DND-41 (cell line): ENCODE measurements at regions not wholly inside any gene's neighbourhood (a gene's known extent, or its start where the extent isn't known, plus 50 kb on each side); places are given as distances from the start of the nearest gene placed in this dataset.
"Not testable (repeated sequence)": the region's sequence is repeated elsewhere in the genome, so short reads cannot be mapped to it uniquely, and the experiment has no call there.

Source experiments
- ATAC-seq: fragments of 200-7000 bp; cut with Tn5 transposase; 3 replicates; pipeline ENCODE4 v1.9.1; 2021; ENCODE audit warnings: low read depth; ENCODE audit not compliant: insufficient read depth
- DNase-seq: peaks from one replicate; pipeline ENCODE4 v3.0.0-alpha.2; 2020
- H2AFZ ChIP-seq: 2 replicates; pipeline ENCODE4 v1.6.0; 2012; ENCODE audit warnings: low read depth, low read length
- H3K27ac ChIP-seq: 2 replicates; pipeline ENCODE4 v1.5.1; 2012; ENCODE audit warnings: low read length, inconsistent platforms
- H3K27me3 ChIP-seq: fragments of 200-600 bp; sonication (generic); 2 replicates; pipeline ENCODE4 v1.6.0; 2012; ENCODE audit warnings: low read length, mild to moderate bottlenecking, inconsistent platforms; ENCODE audit not compliant: insufficient read depth, poor library complexity
- H3K36me3 ChIP-seq: 2 replicates; pipeline ENCODE4 v1.5.1; 2012; ENCODE audit warnings: low read length, inconsistent platforms; ENCODE audit not compliant: insufficient read depth
- H3K4me1 ChIP-seq: 2 replicates; pipeline ENCODE4 v1.5.1; 2012; ENCODE audit warnings: mild to moderate bottlenecking, low read length; ENCODE audit not compliant: insufficient read depth
- H3K4me2 ChIP-seq: 2 replicates; pipeline ENCODE4 v1.6.0; 2012; ENCODE audit warnings: mild to moderate bottlenecking, moderate library complexity, low read length, inconsistent platforms; ENCODE audit not compliant: insufficient read depth
- H3K4me3 ChIP-seq, 2 experiments: fragments of 200-600 bp in 1 of 2; shearing (Covaris generic) in 1 of 2; 2 replicates each; pipeline ENCODE4 v1.5.1; 2012 to 2016; ENCODE audit warnings: inconsistent platforms in 2 of 2, low read length in 2 of 2, mild to moderate bottlenecking in 2 of 2, low read depth in 1 of 2, moderate library complexity in 1 of 2
- H3K79me2 ChIP-seq: 2 replicates; pipeline ENCODE4 v1.6.0; 2012; ENCODE audit warnings: low read length, inconsistent platforms; ENCODE audit not compliant: insufficient read depth
- H3K9ac ChIP-seq: 2 replicates; pipeline ENCODE4 v1.6.0; 2012; ENCODE audit warnings: low read depth, mild to moderate bottlenecking, inconsistent platforms, low read length, moderate library complexity
- H3K9me3 ChIP-seq: 2 replicates; pipeline ENCODE4 v1.5.1; 2012; ENCODE audit warnings: low read length, moderate library complexity, mild to moderate bottlenecking, inconsistent platforms; ENCODE audit not compliant: insufficient read depth, severe bottlenecking
- H4K20me1 ChIP-seq: 2 replicates; pipeline ENCODE4 v1.6.0; 2012; ENCODE audit warnings: low read length; ENCODE audit not compliant: insufficient read depth
- CTCF ChIP-seq: IDR thresholded peaks from 2 replicates; pipeline ENCODE4 v1.5.1; 2012; ENCODE audit warnings: borderline replicate concordance, low read length, moderate library complexity, mild to moderate bottlenecking; ENCODE audit not compliant: poor library complexity, severe bottlenecking; ENCODE audit errors: extremely low read depth
- EZH2 ChIP-seq: IDR thresholded peaks from 3 replicates; pipeline ENCODE4 v1.6.1; 2012; ENCODE audit warnings: borderline replicate concordance, low read depth, mild to moderate bottlenecking, moderate library complexity, low read length, inconsistent platforms; ENCODE audit not compliant: severe bottlenecking

GRCh38 chr5:40227366-40227765 lies 452.3 kb upstream of the PTGER4 start:
- H3K27ac ChIP-seq: no peak overlapping the region
- no peak overlapping the region for H2AFZ ChIP-seq
- H3K36me3 ChIP-seq: no peaks in the 10 kb centered on the region
- no peak for ATAC-seq
- no peaks in the 10 kb centered on the region for H3K27me3 ChIP-seq
- no peaks in the 10 kb centered on the region for H3K9me3 ChIP-seq
- H3K4me2 ChIP-seq: no peak overlapping the region
- no peak overlapping the region for H3K4me3 ChIP-seq
- H3K4me1 ChIP-seq: peaks cover 12% of the 10 kb centered on the region
- TF ChIP-seq CTCF (no peak), EZH2 (no peak)
- H3K79me2 ChIP-seq: no peaks in the 10 kb centered on the region
- H4K20me1 ChIP-seq: no peaks in the 10 kb centered on the region
- no peak overlapping the region for H3K9ac ChIP-seq
- DNase-seq: no peak

- Histone ChIP-seq H3K36me3 (no peaks in the 10 kb centered on the region), H3K4me1 (peaks cover 12% of the 10 kb centered on the region), H3K9ac (no peak overlapping the region), H3K79me2 (no peaks in the 10 kb centered on the region), H3K9me3 (no peaks in the 10 kb centered on the region), H3K27me3 (no peaks in the 10 kb centered on the region), H4K20me1 (no peaks in the 10 kb centered on the region), H3K27ac (no peak overlapping the region), H3K4me2 (no peak overlapping the region), H3K4me3 (no peak overlapping the region), H2AFZ (no peak overlapping the region)
- TF ChIP-seq CTCF (no peak), EZH2 (no peak)
- ATAC-seq (no peak), DNase-seq (no peak)
Observed at GRCh38 chr5:40226906-40227305, 452.8 kb upstream of the PTGER4 start.

GRCh38 chr5:40225147-40225546 lies 454.6 kb upstream of the PTGER4 start:
- not testable (repeated sequence) for H3K4me3 ChIP-seq, H4K20me1 ChIP-seq, H3K9me3 ChIP-seq, H2AFZ ChIP-seq, H3K4me2 ChIP-seq, H3K27me3 ChIP-seq, DNase-seq, H3K36me3 ChIP-seq, H3K27ac ChIP-seq, ATAC-seq, H3K9ac ChIP-seq, H3K79me2 ChIP-seq
- peaks cover 17% of the 10 kb centered on the region for H3K4me1 ChIP-seq

GRCh38 chr5:40224421-40224820 lies 455.3 kb upstream of the PTGER4 start:
- Histone ChIP-seq H3K27me3 (no peaks in the 10 kb centered on the region), H3K9ac (no peak overlapping the region), H3K4me3 (no peak overlapping the region), H3K9me3 (no peaks in the 10 kb centered on the region), H3K4me2 (no peak overlapping the region), H3K79me2 (no peaks in the 10 kb centered on the region), H3K4me1 (peaks cover 17% of the 10 kb centered on the region), H3K27ac (no peak overlapping the region), H2AFZ (no peak overlapping the region), H4K20me1 (no peaks in the 10 kb centered on the region), H3K36me3 (no peaks in the 10 kb centered on the region)
- no peak for TF ChIP-seq CTCF
- no peak for TF ChIP-seq EZH2
- ATAC-seq (no peak), DNase-seq (no peak)
